H1 (cell line): ENCODE measurements at regions not wholly inside any gene's neighbourhood (a gene's known extent, or its start where the extent isn't known, plus 50 kb on each side); places are given as distances from the start of the nearest gene placed in this dataset.

ENCODE experiments used
- CHD1 ChIP-seq: IDR thresholded peaks from 2 replicates; pipeline ENCODE4 v1.6.1; 2012; ENCODE audit warnings: low read depth, low read length, improper control_type of control experiment
- YY1 ChIP-seq: IDR thresholded peaks from 2 replicates; pipeline ENCODE4 v1.6.1; 2011; ENCODE audit warnings: low read depth, mild to moderate bottlenecking, low read length
- TF ChIP-seq, protein P1 (sequence below): IDR thresholded peaks from 2 replicates; pipeline ENCODE4 v1.6.1; 2012; ENCODE audit warnings: inconsistent platforms

GRCh38 chr9:100729336-100729895 lies 151.5 kb downstream of the CAVIN4 start (continued):
- TF ChIP-seq, protein P1, sequence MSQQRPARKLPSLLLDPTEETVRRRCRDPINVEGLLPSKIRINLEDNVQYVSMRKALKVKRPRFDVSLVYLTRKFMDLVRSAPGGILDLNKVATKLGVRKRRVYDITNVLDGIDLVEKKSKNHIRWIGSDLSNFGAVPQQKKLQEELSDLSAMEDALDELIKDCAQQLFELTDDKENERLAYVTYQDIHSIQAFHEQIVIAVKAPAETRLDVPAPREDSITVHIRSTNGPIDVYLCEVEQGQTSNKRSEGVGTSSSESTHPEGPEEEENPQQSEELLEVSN, result no peak
- no peak for TF ChIP-seq YY1
- TF ChIP-seq CHD1, result no peak
